ENCODE measurements at regions not wholly inside any gene's neighbourhood (a gene's known extent, or its start where the extent isn't known, plus 50 kb on each side); places are given as distances from the start of the nearest gene placed in this dataset.

- no peak for TF ChIP-seq JUN (CRISPR knock-in tag; IDR thresholded peaks at IDR 0.05)
- TF ChIP-seq NFYB (CRISPR knock-in tag; conservative IDR thresholded peaks at IDR 0.05; ENCODE audit: low read depth): no peak
- TF ChIP-seq TEAD4 (CRISPR knock-in tag; IDR thresholded peaks at IDR 0.05): no peak
- no peak for TF ChIP-seq CTCF (IDR thresholded peaks at IDR 0.05)
- TF ChIP-seq MAX (CRISPR knock-in tag; IDR thresholded peaks at IDR 0.05): no peak
- no peak for TF ChIP-seq ZNF138 (CRISPR knock-in tag; conservative IDR thresholded peaks at IDR 0.05)
- TF ChIP-seq ESRRA (CRISPR knock-in tag; IDR thresholded peaks at IDR 0.05; ENCODE audit: borderline replicate concordance): no peak
- TF ChIP-seq ZNF317 (CRISPR knock-in tag; IDR thresholded peaks at IDR 0.05; ENCODE audit: borderline replicate concordance, low read depth): no peak
These were observed 189.0 kb downstream of the PALM2AKAP2 start for GRCh38 chr9:109969011-109969410.

Data from WTC11 (cell line).